Lung (tissue), 11 donors: ENCODE measurements at regions not wholly inside any gene's neighbourhood (a gene's known extent, or its start where the extent isn't known, plus 50 kb on each side); places are given as distances from the start of the nearest gene placed in this dataset.

ENCODE experiments used
- ATAC-seq: fragments of 200-7000 bp; cut with Tn5 transposase; one replicate; pipeline ENCODE4 v1.9.1; 2020; ENCODE audit warnings: moderate number of reproducible peaks; ENCODE audit not compliant: insufficient read depth, low FRiP score
- DNase-seq, 3 donors: peaks; one replicate each; pipeline ENCODE4 v3.0.0-alpha.2; 2013 to 2017
- H3K27ac ChIP-seq, 2 donors: one replicate each; pipeline ENCODE4 v1.5.1; 2013; ENCODE audit warnings: mild to moderate bottlenecking in 2 of 2, moderate library complexity in 2 of 2, control low read depth in 1 of 2, inconsistent platforms in 1 of 2, low read depth in 1 of 2, low read length in 1 of 2
- H3K27me3 ChIP-seq, 3 donors: one replicate each; pipeline ENCODE4 v1.5.1; 2013; ENCODE audit warnings: low read length in 2 of 3; ENCODE audit not compliant: control insufficient read depth in 3 of 3, insufficient read depth in 3 of 3
- H3K36me3 ChIP-seq, 4 donors: one replicate each; pipeline ENCODE4 v1.5.1; 2013; ENCODE audit warnings: low read length in 4 of 4, mild to moderate bottlenecking in 1 of 4, moderate library complexity in 1 of 4; ENCODE audit not compliant: control insufficient read depth in 4 of 4, insufficient read depth in 4 of 4
- H3K4me1 ChIP-seq, 5 donors: one replicate each; pipeline ENCODE4 v1.5.1; 2013; ENCODE audit warnings: low read length in 5 of 5, mild to moderate bottlenecking in 2 of 5, moderate library complexity in 1 of 5; ENCODE audit not compliant: control insufficient read depth in 5 of 5, insufficient read depth in 5 of 5
- H3K4me3 ChIP-seq: one replicate; pipeline ENCODE4 v1.5.1; 2013; ENCODE audit warnings: mild to moderate bottlenecking, control low read depth, moderate library complexity
- H3K9ac ChIP-seq, 2 donors: one replicate each; pipeline ENCODE4 v1.5.1; 2013; ENCODE audit warnings: low read length in 2 of 2, control low read depth in 1 of 2; ENCODE audit not compliant: insufficient read depth in 1 of 2
- H3K9me3 ChIP-seq, 4 donors: one replicate each; pipeline ENCODE4 v1.5.1; 2013; ENCODE audit warnings: low read length in 3 of 4, mild to moderate bottlenecking in 1 of 4, moderate library complexity in 1 of 4; ENCODE audit not compliant: control insufficient read depth in 4 of 4, insufficient read depth in 3 of 4
- CTCF ChIP-seq: IDR thresholded peaks from 2 replicates; pipeline ENCODE4 v1.5.1; 2012; ENCODE audit warnings: mild to moderate bottlenecking; ENCODE audit errors: control extremely low read depth, extremely low read depth
- WGBS, 2 donors: extraction: QIAGEN DNeasy Blood & Tissue Kit; methylation state at CpG; one replicate each; pipeline ENCODE4 v1.1.7; 2013; 5-methylcytosine and 5-hydroxymethylcytosine counted together
- donor health status: control.
- donor health status: control.
- donor health status: Bipolar disorder and iron deficiency.
- donor health status: healthy.
- donor health status: DM: yes; HTN: yes; CAD: no.

- 75 to 79% methylated on average over 9 of the region's 9 CpGs for WGBS, 2 donors
- Histone ChIP-seq H3K27ac (no peak overlapping the region), H3K9ac (no peak overlapping the region), H3K27me3 (no peaks in the 10 kb centered on the region), H3K36me3 (no peaks in the 10 kb centered on the region), H3K4me1 (peaks cover 0 to 13% (median 2%) of the 10 kb centered on the region in 5 donors), H3K9me3 (no peaks in the 10 kb centered on the region), H3K4me3 (no peak overlapping the region)
- no peak for TF ChIP-seq CTCF
- DNase-seq (no peak), ATAC-seq (no peak)
Measured at GRCh38 chr2:6074089-6074643, 382.0 kb downstream of the SOX11 start.

GRCh38 chr2:6077585-6077984 is 385.4 kb downstream of the SOX11 start:
- no peak for ATAC-seq
- Histone ChIP-seq H3K9ac (no peak overlapping the region), H3K4me1 (peaks cover 0 to 13% (median 3%) of the 10 kb centered on the region in 5 donors), H3K27me3 (no peaks in the 10 kb centered on the region), H3K9me3 (peaks cover 0 to 2% (median 0%) of the 10 kb centered on the region in 4 donors), H3K36me3 (no peaks in the 10 kb centered on the region), H3K27ac (no peak overlapping the region), H3K4me3 (no peak overlapping the region)
- TF ChIP-seq CTCF = no peak
- WGBS, 2 donors = 68 to 73% methylated on average over 2 of the region's 2 CpGs
- DNase-seq = no peak

GRCh38 chr2:6078414-6078813 is 386.2 kb downstream of the SOX11 start:
- H3K27me3 ChIP-seq = no peaks in the 10 kb centered on the region
- H3K36me3 ChIP-seq = no peaks in the 10 kb centered on the region
- 51 to 52% methylated on average over 3 of the region's 3 CpGs for WGBS, 2 donors
- ATAC-seq (no peak), DNase-seq (peak in 1 of 3 donors; percentile 36)
- H3K4me3 ChIP-seq = no peak overlapping the region
- H3K27ac ChIP-seq = no peak overlapping the region
- no peak for TF ChIP-seq CTCF
- H3K4me1 ChIP-seq = peaks cover 0 to 7% (median 3%) of the 10 kb centered on the region in 5 donors
- H3K9me3 ChIP-seq = peaks cover 0 to 2% (median 0%) of the 10 kb centered on the region in 4 donors
- no peak overlapping the region for H3K9ac ChIP-seq

GRCh38 chr2:6079405-6079804 is 387.2 kb downstream of the SOX11 start:
- Histone ChIP-seq H3K9ac (no peak overlapping the region), H3K4me3 (no peak overlapping the region), H3K36me3 (no peaks in the 10 kb centered on the region), H3K27ac (no peak overlapping the region), H3K27me3 (no peaks in the 10 kb centered on the region), H3K9me3 (peaks cover 0 to 2% (median 0%) of the 10 kb centered on the region in 4 donors), H3K4me1 (peaks cover 0 to 3% (median 0%) of the 10 kb centered on the region in 5 donors)
- no peak for TF ChIP-seq CTCF
- ATAC-seq (no peak), DNase-seq (no peak)
- WGBS, 2 donors = 72 to 77% methylated on average over 5 of the region's 5 CpGs
